ENCODE measurements at regions not wholly inside any gene's neighbourhood (a gene's known extent, or its start where the extent isn't known, plus 50 kb on each side); places are given as distances from the start of the nearest gene placed in this dataset.

DNA sequence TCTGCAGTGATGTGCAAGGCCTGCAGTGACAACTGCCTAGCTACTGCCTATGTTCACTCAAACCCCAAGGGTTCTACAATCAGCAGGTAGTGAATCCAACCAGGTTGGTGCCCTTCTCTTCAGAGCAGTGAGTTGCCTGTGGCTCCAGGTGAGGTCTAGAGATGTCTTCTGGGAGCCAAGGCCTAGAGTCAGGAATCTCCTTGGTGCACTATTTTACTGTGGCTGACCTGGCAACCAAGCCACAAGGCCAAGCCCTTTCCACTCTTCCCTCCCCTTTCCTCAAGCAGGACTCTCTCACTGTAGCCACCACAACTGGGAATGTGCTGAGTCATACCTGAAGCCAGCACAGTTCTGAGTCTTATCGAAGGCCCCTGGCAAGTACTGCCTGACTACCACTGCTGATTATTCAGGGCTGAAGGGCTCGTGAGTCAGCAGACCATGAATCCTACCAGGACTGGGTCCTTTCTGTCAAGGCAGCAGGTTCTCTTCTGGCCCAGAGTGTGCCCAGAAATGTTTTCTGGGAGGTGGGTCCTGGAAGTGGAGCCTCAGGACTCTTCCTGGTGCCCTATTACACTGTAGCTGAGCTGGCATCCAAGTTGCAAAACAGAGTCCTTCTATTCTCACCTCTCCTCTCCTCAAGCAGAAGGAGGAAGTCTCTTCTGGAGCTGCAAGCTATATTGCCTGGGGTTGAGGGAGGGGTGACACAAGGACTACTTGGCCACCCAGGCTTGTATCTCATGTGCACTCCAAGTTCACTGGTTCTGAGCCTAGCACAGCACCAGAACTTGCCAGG is 111.6 kb downstream of the BTC start:
- DNase-seq (ENCODE audit: low read depth, low spot score) = peak; percentile 55

DNA sequence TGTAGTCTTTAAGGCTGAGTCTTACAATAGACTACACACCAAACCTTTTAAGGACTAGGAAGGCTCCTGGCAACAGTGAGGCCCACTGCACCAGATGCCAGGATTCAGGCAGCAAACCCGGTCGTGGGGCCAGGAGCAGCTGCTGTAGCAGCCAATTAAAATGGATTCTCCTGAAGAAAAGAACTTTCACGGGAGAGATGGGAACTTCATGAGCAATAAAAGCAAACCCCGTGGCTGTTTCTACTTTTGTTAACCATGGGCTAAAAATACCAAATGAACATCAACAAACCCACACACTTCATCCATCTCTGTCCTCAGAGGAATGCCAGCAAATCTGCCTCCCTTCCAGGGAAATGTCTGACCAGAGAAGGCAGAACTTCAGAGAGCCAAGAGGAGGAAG is 101.4 kb downstream of the BTC start:
- no peak for DNase-seq (ENCODE audit: low read depth, low spot score)

Data from pulmonary artery endothelial cell (primary cell).